Activated CD4-positive, alpha-beta T cell treated with anti-CD3 and anti-CD28 coated beads, Interleukin-2, amount 10 ng/mL, durations not matched to agents 7 days and 5 days (primary cell): ENCODE measurements at regions not wholly inside any gene's neighbourhood (a gene's known extent, or its start where the extent isn't known, plus 50 kb on each side); places are given as distances from the start of the nearest gene placed in this dataset.
"Not testable (repeated sequence)": the region's sequence is repeated elsewhere in the genome, so short reads cannot be mapped to it uniquely, and the experiment has no call there.

ENCODE experiments used
- CTCF ChIA-PET: fragments of 350-600 bp; sonication (Branson Sonifier 250); formaldehyde crosslinking; loops from one replicate; lab custom pipeline; 2021; ENCODE audit warnings: antibody characterized with exemption; lab: Charles Lee
- POLR2A ChIA-PET: fragments of 350-600 bp; sonication (Branson Sonifier 250); formaldehyde crosslinking; loops from one replicate; lab custom pipeline; 2021; ENCODE audit warnings: antibody characterized with exemption; lab: Charles Lee
- DNase-seq: peaks from one replicate; pipeline ENCODE4 v3.0.0-alpha.2; 2020
- H3K27ac Mint-ChIP-seq: one replicate; pipeline ENCODE4 v1.8.0; 2021; ENCODE audit warnings: mild to moderate bottlenecking, moderate library complexity, mixed read lengths
- H3K27me3 Mint-ChIP-seq: one replicate; pipeline ENCODE4 v1.8.0; 2021; ENCODE audit warnings: mixed read lengths
- H3K36me3 Mint-ChIP-seq: one replicate; pipeline ENCODE4 v1.8.0; 2021; ENCODE audit warnings: low read depth, mixed read lengths
- H3K4me1 Mint-ChIP-seq: one replicate; pipeline ENCODE4 v1.8.0; 2021; ENCODE audit warnings: mixed read lengths
- H3K4me3 Mint-ChIP-seq: one replicate; pipeline ENCODE4 v1.8.0; 2021; ENCODE audit warnings: mild to moderate bottlenecking, moderate library complexity, mixed read lengths
- H3K9me3 Mint-ChIP-seq: one replicate; pipeline ENCODE4 v1.8.0; 2021; ENCODE audit warnings: mixed read lengths

GRCh38 chr7:106442476-106442875, 157.7 kb upstream of the NAMPT start:
- ChIA-PET POLR2A (no interaction called here), CTCF (no interaction called here)
- Mint-ChIP-seq H3K9me3 (peaks cover 6% of the 10 kb centered on the region), H3K27ac (no peak overlapping the region), H3K4me1 (no peaks in the 10 kb centered on the region), H3K4me3 (no peak overlapping the region), H3K27me3 (peaks cover 20% of the 10 kb centered on the region), H3K36me3 (no peaks in the 10 kb centered on the region)
- no peak for DNase-seq

- peaks cover 20% of the 10 kb centered on the region for H3K27me3 Mint-ChIP-seq
- H3K4me3 Mint-ChIP-seq, DNase-seq, POLR2A ChIA-PET, H3K36me3 Mint-ChIP-seq, H3K9me3 Mint-ChIP-seq, H3K4me1 Mint-ChIP-seq, H3K27ac Mint-ChIP-seq: not testable (repeated sequence)
- CTCF ChIA-PET = interaction anchor here (1.9 kb wide), 1 partner anchor 8 kb away, joined by 5 read pairs; no protein-coding TSS in a partner anchor
Measured at GRCh38 chr7:106441343-106441742, 156.6 kb upstream of the NAMPT start.

- CTCF ChIA-PET = interaction anchor here (0.7 kb wide), 1 partner anchor 30 kb away, joined by 3 read pairs; no protein-coding TSS in a partner anchor
- H3K4me1 Mint-ChIP-seq, H3K9me3 Mint-ChIP-seq, POLR2A ChIA-PET, DNase-seq, H3K27ac Mint-ChIP-seq, H3K4me3 Mint-ChIP-seq, H3K36me3 Mint-ChIP-seq: not testable (repeated sequence)
- peaks cover 11% of the 10 kb centered on the region for H3K27me3 Mint-ChIP-seq
Measured at GRCh38 chr7:106436933-106437332, 152.2 kb upstream of the NAMPT start.

GRCh38 chr7:106433377-106433776, 148.6 kb upstream of the NAMPT start:
- no peak for DNase-seq
- POLR2A ChIA-PET = no interaction called here
- CTCF ChIA-PET = no interaction called here
- Mint-ChIP-seq H3K4me1 (peaks cover 4% of the 10 kb centered on the region), H3K36me3 (no peaks in the 10 kb centered on the region), H3K4me3 (no peak overlapping the region), H3K27me3 (peaks cover 4% of the 10 kb centered on the region), H3K9me3 (peaks cover 3% of the 10 kb centered on the region), H3K27ac (no peak overlapping the region)

GRCh38 chr7:106430535-106431455, 146.0 kb upstream of the NAMPT start:
- CTCF ChIA-PET = no interaction called here
- DNase-seq = no peak
- Mint-ChIP-seq H3K27me3 (peaks cover 4% of the 10 kb centered on the region), H3K36me3 (no peaks in the 10 kb centered on the region), H3K9me3 (peaks cover 3% of the 10 kb centered on the region), H3K4me3 (no peak overlapping the region), H3K4me1 (peaks cover 4% of the 10 kb centered on the region), H3K27ac (no peak overlapping the region)
- POLR2A ChIA-PET = no interaction called here

GRCh38 chr7:106430103-106430502, 145.3 kb upstream of the NAMPT start:
- POLR2A ChIA-PET = no interaction called here
- CTCF ChIA-PET = no interaction called here
- Mint-ChIP-seq H3K9me3 (peaks cover under 1% of the 10 kb centered on the region), H3K27me3 (peaks cover 1% of the 10 kb centered on the region), H3K36me3 (no peaks in the 10 kb centered on the region), H3K27ac (no peak overlapping the region), H3K4me3 (no peak overlapping the region), H3K4me1 (peaks cover 7% of the 10 kb centered on the region)
- DNase-seq = no peak

- no peak for DNase-seq
- POLR2A ChIA-PET = no interaction called here
- H3K36me3 Mint-ChIP-seq = no peaks in the 10 kb centered on the region
- no peak overlapping the region for H3K4me3 Mint-ChIP-seq
- no peak overlapping the region for H3K27ac Mint-ChIP-seq
- H3K4me1 Mint-ChIP-seq = peaks cover 12% of the 10 kb centered on the region
- H3K9me3 Mint-ChIP-seq = no peaks in the 10 kb centered on the region
- CTCF ChIA-PET = interaction anchor here (1.2 kb wide), 1 partner anchor 51 kb away, joined by 3 read pairs; no protein-coding TSS in a partner anchor
- H3K27me3 Mint-ChIP-seq = no peaks in the 10 kb centered on the region
Measured at GRCh38 chr7:106426803-106427202, 142.0 kb upstream of the NAMPT start.

- Mint-ChIP-seq H3K27me3 (no peaks in the 10 kb centered on the region), H3K9me3 (no peaks in the 10 kb centered on the region), H3K36me3 (no peaks in the 10 kb centered on the region), H3K4me3 (no peak overlapping the region), H3K27ac (peak overlapping the region; percentile 52), H3K4me1 (peaks cover 12% of the 10 kb centered on the region)
- peak; percentile 27 for DNase-seq
- ChIA-PET POLR2A (interaction anchor here (1.2 kb wide), 1 partner anchor 140 kb away, joined by 5 read pairs; the partner anchor contains the start of gene NAMPT), CTCF (interaction anchor here (0.6 to 1.4 kb wide), 6 partner anchors 8 to 924 kb away, joined by 3 to 4 read pairs (median 3); no protein-coding TSS in a partner anchor)
Measured at GRCh38 chr7:106425017-106425719, 140.4 kb upstream of the NAMPT start.

- POLR2A ChIA-PET = interaction anchor here (0.7 to 1.2 kb wide), 2 partner anchors 140 to 339 kb away, joined by 4 to 5 read pairs; partner anchors contain the start of gene NAMPT
- no peak for DNase-seq
- Mint-ChIP-seq H3K27me3 (no peaks in the 10 kb centered on the region), H3K4me1 (peaks cover 15% of the 10 kb centered on the region), H3K4me3 (no peak overlapping the region), H3K9me3 (no peaks in the 10 kb centered on the region), H3K27ac (no peak overlapping the region), H3K36me3 (no peaks in the 10 kb centered on the region)
- CTCF ChIA-PET = interaction anchor here (1.1 kb wide), 2 partner anchors 13 to 131 kb away, joined by 3 read pairs; no protein-coding TSS in a partner anchor
Measured at GRCh38 chr7:106424476-106425016, 139.8 kb upstream of the NAMPT start.

GRCh38 chr7:106423821-106424475, 139.2 kb upstream of the NAMPT start:
- no peak for DNase-seq
- ChIA-PET POLR2A (interaction anchor here (0.7 kb wide), 1 partner anchor 340 kb away, joined by 4 read pairs; no protein-coding TSS in a partner anchor), CTCF (interaction anchor here (1.1 kb wide), 2 partner anchors 12 to 130 kb away, joined by 3 read pairs; no protein-coding TSS in a partner anchor)
- Mint-ChIP-seq H3K4me1 (peaks cover 15% of the 10 kb centered on the region), H3K9me3 (no peaks in the 10 kb centered on the region), H3K36me3 (no peaks in the 10 kb centered on the region), H3K27me3 (no peaks in the 10 kb centered on the region), H3K27ac (no peak overlapping the region), H3K4me3 (no peak overlapping the region)

GRCh38 chr7:106423111-106423510, 138.3 kb upstream of the NAMPT start:
- Mint-ChIP-seq H3K4me1 (peaks cover 17% of the 10 kb centered on the region), H3K4me3 (no peak overlapping the region), H3K27ac (no peak overlapping the region), H3K9me3 (no peaks in the 10 kb centered on the region), H3K27me3 (no peaks in the 10 kb centered on the region), H3K36me3 (no peaks in the 10 kb centered on the region)
- CTCF ChIA-PET = interaction anchor here (1.1 kb wide), 1 partner anchor 11 kb away, joined by 3 read pairs; no protein-coding TSS in a partner anchor
- DNase-seq = no peak
- POLR2A ChIA-PET = no interaction called here
